Panc1 (cell line): ENCODE measurements at regions not wholly inside any gene's neighbourhood (a gene's known extent, or its start where the extent isn't known, plus 50 kb on each side); places are given as distances from the start of the nearest gene placed in this dataset.

Experiments used
- CTCF ChIP-seq: fragments of 450-650 bp; IDR thresholded peaks from 2 replicates; pipeline ENCODE4 v1.5.1; 2017; ENCODE audit warnings: mild to moderate bottlenecking
- POLR2AphosphoS5 ChIP-seq: IDR thresholded peaks from 2 replicates; pipeline ENCODE4 v1.6.1; 2012; ENCODE audit warnings: mild to moderate bottlenecking, low read depth, low read length, moderate library complexity
- REST ChIP-seq, 2 experiments: IDR thresholded peaks; 2 replicates each; pipeline ENCODE4 v1.6.1; 2011 to 2012; ENCODE audit warnings: low read depth in 2 of 2, control low read depth in 1 of 2, low read length in 1 of 2, mild to moderate bottlenecking in 1 of 2, moderate library complexity in 1 of 2; ENCODE audit not compliant: insufficient read depth in 1 of 2
- SIN3A ChIP-seq: IDR thresholded peaks from 2 replicates; pipeline ENCODE4 v1.6.1; 2012; ENCODE audit warnings: low read depth, mild to moderate bottlenecking, low read length, moderate library complexity, borderline replicate concordance; ENCODE audit not compliant: insufficient read depth

GRCh38 chr4:181507938-181508337 is 735.3 kb upstream of the TENM3 start:
- TF ChIP-seq CTCF, result no peak
- no peak for TF ChIP-seq POLR2AphosphoS5
- TF ChIP-seq REST (IDR thresholded peaks at IDR 0.05; ENCODE audit: insufficient read depth in 1 of 2, low read depth in 2 of 2, low read length in 1 of 2), result no peak
- TF ChIP-seq SIN3A, result no peak
